ENCODE measurements at regions not wholly inside any gene's neighbourhood (a gene's known extent, or its start where the extent isn't known, plus 50 kb on each side); places are given as distances from the start of the nearest gene placed in this dataset.

DNA sequence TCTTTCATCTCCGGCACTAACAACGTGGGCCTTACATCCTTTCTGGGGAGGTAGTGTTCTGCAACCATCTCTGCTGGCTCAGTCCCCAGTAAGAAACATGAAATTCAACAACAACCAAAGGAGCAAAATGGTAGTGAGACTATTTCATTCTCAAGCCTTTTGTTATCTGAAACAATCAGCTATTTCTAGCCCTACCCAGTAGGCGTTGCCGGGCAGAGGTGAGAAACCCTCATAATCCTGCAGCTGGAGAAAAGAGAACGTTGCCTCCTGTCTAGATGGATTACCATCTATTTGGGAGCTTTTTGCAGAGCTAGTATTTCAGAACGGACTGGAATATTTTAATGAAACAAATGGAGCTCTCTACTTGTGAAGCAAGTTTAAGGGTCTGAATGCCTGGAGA, 66.4 kb upstream of the GPR174 start:
- no peaks in the 10 kb centered on the region for H3K9me3 ChIP-seq (ENCODE audit: control insufficient read depth, low read depth, low read length)
- no peak overlapping the region for H3K9ac ChIP-seq (ENCODE audit: extremely low read depth, insufficient read length, low read length)
- no peak overlapping the region for H3K14ac ChIP-seq (ENCODE audit: insufficient read depth, low read length)
- no peaks in the 10 kb centered on the region for H4K20me1 ChIP-seq (ENCODE audit: control insufficient read depth, insufficient read depth, insufficient read length)
- H3K56ac ChIP-seq (ENCODE audit: insufficient read length, low read depth, low read length): no peak overlapping the region
- H3K27ac ChIP-seq (ENCODE audit: insufficient read length, low read depth, low read length): no peak overlapping the region
- Mint-ChIP-seq H3K4me3 (no peak overlapping the region), H3K9me3 (peaks cover 58 to 61% of the 10 kb centered on the region in 2 experiments), H3K4me1 (peaks cover 5% of the 10 kb centered on the region in 2 experiments), H3K36me3 (ENCODE audit: insufficient read depth in 1 of 3, low read depth in 3 of 3) (peaks cover 0 to 6% (median 4%) of the 10 kb centered on the region in 3 experiments; a peak in 4 of 7 replicates), H3K27ac (no peak overlapping the region), H3K27me3 (ENCODE audit: low read depth) (no peaks in the 10 kb centered on the region)
- no peak overlapping the region for H3K4me2 ChIP-seq (ENCODE audit: insufficient read depth, insufficient read length, low read length)
- no peak overlapping the region for H3K4ac ChIP-seq (ENCODE audit: low read depth, low read length)
- H2BK15ac ChIP-seq (ENCODE audit: low read depth, low read length): no peak overlapping the region
- H2BK120ac ChIP-seq (ENCODE audit: low read depth, low read length, poor library complexity, severe bottlenecking): no peak overlapping the region
- no peak overlapping the region for H3T11ph ChIP-seq (ENCODE audit: low read length)
- TF ChIP-seq, protein P1, sequence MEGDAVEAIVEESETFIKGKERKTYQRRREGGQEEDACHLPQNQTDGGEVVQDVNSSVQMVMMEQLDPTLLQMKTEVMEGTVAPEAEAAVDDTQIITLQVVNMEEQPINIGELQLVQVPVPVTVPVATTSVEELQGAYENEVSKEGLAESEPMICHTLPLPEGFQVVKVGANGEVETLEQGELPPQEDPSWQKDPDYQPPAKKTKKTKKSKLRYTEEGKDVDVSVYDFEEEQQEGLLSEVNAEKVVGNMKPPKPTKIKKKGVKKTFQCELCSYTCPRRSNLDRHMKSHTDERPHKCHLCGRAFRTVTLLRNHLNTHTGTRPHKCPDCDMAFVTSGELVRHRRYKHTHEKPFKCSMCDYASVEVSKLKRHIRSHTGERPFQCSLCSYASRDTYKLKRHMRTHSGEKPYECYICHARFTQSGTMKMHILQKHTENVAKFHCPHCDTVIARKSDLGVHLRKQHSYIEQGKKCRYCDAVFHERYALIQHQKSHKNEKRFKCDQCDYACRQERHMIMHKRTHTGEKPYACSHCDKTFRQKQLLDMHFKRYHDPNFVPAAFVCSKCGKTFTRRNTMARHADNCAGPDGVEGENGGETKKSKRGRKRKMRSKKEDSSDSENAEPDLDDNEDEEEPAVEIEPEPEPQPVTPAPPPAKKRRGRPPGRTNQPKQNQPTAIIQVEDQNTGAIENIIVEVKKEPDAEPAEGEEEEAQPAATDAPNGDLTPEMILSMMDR (conservative IDR thresholded peaks at IDR 0.05): no peak
- no peak overlapping the region for H2AFZ ChIP-seq (ENCODE audit: low read length)
- H2BK5ac ChIP-seq (ENCODE audit: insufficient read length, low read length): no peak overlapping the region
- no peaks in the 10 kb centered on the region for H3K27me3 ChIP-seq (ENCODE audit: insufficient read depth, low read length)
- H3K23ac ChIP-seq (ENCODE audit: insufficient read length, low read depth, low read length): no peak overlapping the region
- no peak overlapping the region for H2BK12ac ChIP-seq (ENCODE audit: insufficient read length, low read depth, low read length)
- H3K79me1 ChIP-seq (ENCODE audit: insufficient read depth, low read depth, low read length, poor library complexity, severe bottlenecking): no peaks in the 10 kb centered on the region
- DNase-seq: no peak
- H3K23me2 ChIP-seq (ENCODE audit: insufficient read length, low read depth, low read length, poor library complexity, severe bottlenecking): no peaks in the 10 kb centered on the region
- H3K4me1 ChIP-seq (ENCODE audit: insufficient read depth, low read length): no peaks in the 10 kb centered on the region
- no peak overlapping the region for H2BK20ac ChIP-seq (ENCODE audit: low read depth, low read length, poor library complexity, severe bottlenecking)
- H3K79me2 ChIP-seq (ENCODE audit: insufficient read depth, low read length): no peaks in the 10 kb centered on the region
- no CpG with 5 or more reads among the region's 6 CpGs for WGBS (ENCODE audit: extremely low coverage, insufficient read length, low lambda C conversion rate)
- H4K8ac ChIP-seq (replicated peaks; ENCODE audit: insufficient read length, low read depth, low read length): no peak overlapping the region
- no peak overlapping the region for H2AK5ac ChIP-seq (ENCODE audit: insufficient read length, low read length)
- no peak overlapping the region for H3K18ac ChIP-seq (ENCODE audit: insufficient read length, low read depth, low read length)
- no peak overlapping the region for H4K5ac ChIP-seq (ENCODE audit: insufficient read length, low read depth, low read length)
- H4K91ac ChIP-seq (ENCODE audit: insufficient read length, low read depth, low read length): no peak overlapping the region

Measured in H9 (cell line).